Left lung (tissue), 4 donors: ENCODE measurements at regions not wholly inside any gene's neighbourhood (a gene's known extent, or its start where the extent isn't known, plus 50 kb on each side); places are given as distances from the start of the nearest gene placed in this dataset.

Experiments used
- ATAC-seq: fragments of 200-7000 bp; cut with Tn5 transposase; one replicate; pipeline ENCODE4 v1.9.1; 2020; ENCODE audit warnings: moderate library complexity
- DNase-seq, 4 donors: peaks; one replicate each; pipeline ENCODE4 v3.0.0-alpha.2; 2013 to 2020
- H3K27ac ChIP-seq, 2 donors: fragments of 200-600 bp; sonication (generic) in 1 of 2; one replicate each; pipeline versions ENCODE4 v1.5.0 to v1.8.0; 2020 to 2021
- H3K27me3 ChIP-seq, 2 donors: fragments of 200-600 bp; sonication (generic) in 1 of 2; one replicate each; pipeline versions ENCODE4 v1.5.0 to v1.8.0; 2020 to 2021
- H3K36me3 ChIP-seq, 2 donors: fragments of 200-600 bp; sonication (generic) in 1 of 2; one replicate each; pipeline versions ENCODE4 v1.5.0 to v1.8.0; 2020 to 2021
- H3K4me1 ChIP-seq, 2 donors: fragments of 200-600 bp; one replicate each; pipeline ENCODE4 v1.8.0; 2021
- H3K4me3 ChIP-seq, 2 donors: fragments of 200-600 bp; sonication (generic) in 1 of 2; one replicate each; pipeline versions ENCODE4 v1.5.0 to v1.8.0; 2020 to 2021; ENCODE audit warnings: mild to moderate bottlenecking in 1 of 2
- H3K9me3 ChIP-seq, 2 donors: fragments of 200-600 bp; sonication (generic) in 1 of 2; one replicate each; pipeline versions ENCODE4 v1.5.0 to v1.8.0; 2020 to 2021
- intact Hi-C, 2 donors: fragments of 100-400 bp; cut with DNase I; formaldehyde crosslinking; loops; one replicate each; pipeline versions ENCODE4 v1.11.2 to v1.14.2; 2022
- TF ChIP-seq, protein P1 (sequence below), 2 donors: fragments of 200-600 bp; sonication (generic) in 1 of 2; IDR thresholded peaks; one replicate each; pipeline versions ENCODE4 v1.5.0 to v1.8.0; 2021; ENCODE audit warnings: antibody characterized with exemption in 2 of 2
- donor health status: DM: no; HTN: yes; CAD: no.
- donor health status: DM: no; HTN: no; CAD: no.

GRCh38 chr16:55037046-55037445 lies 106.4 kb downstream of the IRX5 start:
- no peaks in the 10 kb centered on the region for H3K4me1 ChIP-seq
- no peaks in the 10 kb centered on the region for H3K36me3 ChIP-seq
- peaks cover 0 to 9% of the 10 kb centered on the region in 2 donors for H3K27me3 ChIP-seq
- TF ChIP-seq, protein P1, sequence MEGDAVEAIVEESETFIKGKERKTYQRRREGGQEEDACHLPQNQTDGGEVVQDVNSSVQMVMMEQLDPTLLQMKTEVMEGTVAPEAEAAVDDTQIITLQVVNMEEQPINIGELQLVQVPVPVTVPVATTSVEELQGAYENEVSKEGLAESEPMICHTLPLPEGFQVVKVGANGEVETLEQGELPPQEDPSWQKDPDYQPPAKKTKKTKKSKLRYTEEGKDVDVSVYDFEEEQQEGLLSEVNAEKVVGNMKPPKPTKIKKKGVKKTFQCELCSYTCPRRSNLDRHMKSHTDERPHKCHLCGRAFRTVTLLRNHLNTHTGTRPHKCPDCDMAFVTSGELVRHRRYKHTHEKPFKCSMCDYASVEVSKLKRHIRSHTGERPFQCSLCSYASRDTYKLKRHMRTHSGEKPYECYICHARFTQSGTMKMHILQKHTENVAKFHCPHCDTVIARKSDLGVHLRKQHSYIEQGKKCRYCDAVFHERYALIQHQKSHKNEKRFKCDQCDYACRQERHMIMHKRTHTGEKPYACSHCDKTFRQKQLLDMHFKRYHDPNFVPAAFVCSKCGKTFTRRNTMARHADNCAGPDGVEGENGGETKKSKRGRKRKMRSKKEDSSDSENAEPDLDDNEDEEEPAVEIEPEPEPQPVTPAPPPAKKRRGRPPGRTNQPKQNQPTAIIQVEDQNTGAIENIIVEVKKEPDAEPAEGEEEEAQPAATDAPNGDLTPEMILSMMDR (IDR thresholded peaks at IDR 0.05) = no peak
- ATAC-seq (no peak), DNase-seq (no peak)
- no peak overlapping the region for H3K4me3 ChIP-seq
- intact Hi-C loops = no loop called here
- H3K27ac ChIP-seq = no peak overlapping the region
- no peaks in the 10 kb centered on the region for H3K9me3 ChIP-seq

DNA sequence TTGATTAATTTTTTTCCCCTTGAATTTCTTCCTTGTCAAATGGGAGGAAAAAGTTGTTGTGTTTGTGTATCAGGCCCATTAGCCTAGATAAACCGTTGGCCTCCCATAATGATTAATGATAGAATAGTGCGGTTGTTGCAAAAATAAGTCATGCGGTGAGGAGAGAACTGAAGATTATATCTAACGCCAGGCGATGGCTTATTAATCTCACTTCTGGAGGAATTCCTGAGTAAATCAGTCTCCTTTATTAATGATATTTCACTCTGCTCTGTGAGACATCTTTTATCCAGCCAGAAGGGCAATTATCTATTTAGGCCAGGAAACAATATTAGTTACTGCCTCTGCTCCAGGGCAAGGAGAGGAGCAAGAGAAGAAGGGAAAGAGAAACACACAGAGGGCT lies 107.3 kb downstream of the IRX5 start:
- peaks cover 0 to 9% of the 10 kb centered on the region in 2 donors for H3K27me3 ChIP-seq
- H3K4me1 ChIP-seq = no peaks in the 10 kb centered on the region
- no peaks in the 10 kb centered on the region for H3K9me3 ChIP-seq
- no peak overlapping the region for H3K27ac ChIP-seq
- intact Hi-C loops = no loop called here
- H3K36me3 ChIP-seq = no peaks in the 10 kb centered on the region
- DNase-seq = no peak
- TF ChIP-seq, protein P1 (IDR thresholded peaks at IDR 0.05) = no peak
- ATAC-seq = no peak
- H3K4me3 ChIP-seq = no peak overlapping the region

GRCh38 chr16:55039042-55039441 lies 108.4 kb downstream of the IRX5 start:
- H3K36me3 ChIP-seq = no peaks in the 10 kb centered on the region
- ATAC-seq (no peak), DNase-seq (no peak)
- H3K27ac ChIP-seq = no peak overlapping the region
- TF ChIP-seq, protein P1 (IDR thresholded peaks at IDR 0.05) = no peak
- H3K4me3 ChIP-seq = no peak overlapping the region
- intact Hi-C loops = no loop called here
- H3K4me1 ChIP-seq = no peaks in the 10 kb centered on the region
- peaks cover 0 to under 1% of the 10 kb centered on the region in 2 donors for H3K27me3 ChIP-seq
- H3K9me3 ChIP-seq = no peaks in the 10 kb centered on the region

- peaks cover 0 to 5% of the 10 kb centered on the region in 2 donors for H3K27me3 ChIP-seq
- no peaks in the 10 kb centered on the region for H3K36me3 ChIP-seq
- H3K4me1 ChIP-seq = no peaks in the 10 kb centered on the region
- no peak overlapping the region for H3K27ac ChIP-seq
- no peaks in the 10 kb centered on the region for H3K9me3 ChIP-seq
- ATAC-seq = no peak
- TF ChIP-seq, protein P1 (IDR thresholded peaks at IDR 0.05) = no peak
- no peak for DNase-seq
- intact Hi-C loops = no loop called here
- H3K4me3 ChIP-seq = no peak overlapping the region
These were observed 108.8 kb downstream of the IRX5 start for GRCh38 chr16:55039511-55039910.

DNA sequence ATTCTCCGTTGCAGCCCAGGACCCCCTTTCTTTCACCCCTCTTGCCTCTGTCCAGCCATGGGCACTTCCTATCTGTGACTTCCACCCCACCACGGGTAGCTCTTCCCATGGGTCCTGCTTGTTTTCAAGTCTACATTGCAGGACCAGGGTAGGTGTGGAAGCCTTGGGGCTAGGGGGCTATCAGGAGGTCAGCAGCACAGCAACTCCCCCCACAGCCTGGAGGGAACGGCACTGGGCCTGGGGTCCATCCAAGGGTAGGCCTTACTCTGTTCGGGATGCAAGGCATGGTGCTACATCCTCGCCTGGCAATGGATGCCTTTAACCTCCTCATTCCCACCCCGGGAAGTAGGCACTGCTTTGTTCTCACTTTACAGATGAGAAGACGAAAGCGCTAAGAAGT lies 109.3 kb downstream of the IRX5 start:
- intact Hi-C loops = no loop called here
- Histone ChIP-seq H3K36me3 (no peaks in the 10 kb centered on the region), H3K27me3 (peaks cover 0 to 5% of the 10 kb centered on the region in 2 donors), H3K4me1 (no peaks in the 10 kb centered on the region), H3K9me3 (no peaks in the 10 kb centered on the region), H3K4me3 (no peak overlapping the region), H3K27ac (no peak overlapping the region)
- ATAC-seq (no peak), DNase-seq (no peak)
- TF ChIP-seq, protein P1 (IDR thresholded peaks at IDR 0.05) = no peak
